Gastroesophageal sphincter (tissue), 3 donors: ENCODE measurements at regions not wholly inside any gene's neighbourhood (a gene's known extent, or its start where the extent isn't known, plus 50 kb on each side); places are given as distances from the start of the nearest gene placed in this dataset.

Experiments used
- POLR2A ChIP-seq, 2 donors: fragments of 450-650 bp; IDR thresholded peaks; one replicate each; pipeline ENCODE4 v1.6.1; 2017; ENCODE audit warnings: antibody characterized with exemption in 2 of 2, mild to moderate bottlenecking in 2 of 2, moderate library complexity in 1 of 2
- POLR2AphosphoS5 ChIP-seq: sonication (generic); formaldehyde crosslinking; IDR thresholded peaks from one replicate; pipeline ENCODE4 v1.6.1; 2017; ENCODE audit warnings: antibody characterized with exemption
- TF ChIP-seq, protein P1 (sequence below), 4 experiments: fragments of 200-600 bp in 2 of 4; fragments of 450-650 bp in 2 of 4; sonication (generic) in 1 of 4; IDR thresholded peaks; one replicate each; pipeline ENCODE4 v1.5.1; 2017 to 2019; ENCODE audit warnings: antibody characterized with exemption in 4 of 4, mild to moderate bottlenecking in 2 of 4, moderate library complexity in 2 of 4

DNA sequence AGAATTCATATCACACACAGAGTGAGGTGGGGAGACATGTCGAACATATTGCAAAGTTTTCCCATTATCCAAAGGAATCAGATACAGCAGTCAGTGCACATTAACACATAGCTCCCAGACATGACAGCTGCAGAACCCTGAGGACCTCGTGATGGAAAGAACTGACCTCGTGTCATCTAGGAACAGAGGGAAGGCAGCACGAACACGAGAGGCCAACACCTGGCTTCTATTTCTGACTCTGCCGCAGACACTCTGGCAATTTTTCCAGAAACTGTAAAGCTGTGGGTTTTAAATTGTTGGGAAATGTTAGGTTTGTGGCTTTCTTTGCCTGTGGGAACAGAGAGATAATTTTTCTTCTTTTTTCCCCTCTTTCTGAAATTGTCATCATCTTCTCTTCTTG lies 315.0 kb upstream of the PIK3R1 start:
- TF ChIP-seq POLR2AphosphoS5 (no peak), POLR2A (IDR thresholded peaks at IDR 0.05) (no peak)
- TF ChIP-seq, protein P1, sequence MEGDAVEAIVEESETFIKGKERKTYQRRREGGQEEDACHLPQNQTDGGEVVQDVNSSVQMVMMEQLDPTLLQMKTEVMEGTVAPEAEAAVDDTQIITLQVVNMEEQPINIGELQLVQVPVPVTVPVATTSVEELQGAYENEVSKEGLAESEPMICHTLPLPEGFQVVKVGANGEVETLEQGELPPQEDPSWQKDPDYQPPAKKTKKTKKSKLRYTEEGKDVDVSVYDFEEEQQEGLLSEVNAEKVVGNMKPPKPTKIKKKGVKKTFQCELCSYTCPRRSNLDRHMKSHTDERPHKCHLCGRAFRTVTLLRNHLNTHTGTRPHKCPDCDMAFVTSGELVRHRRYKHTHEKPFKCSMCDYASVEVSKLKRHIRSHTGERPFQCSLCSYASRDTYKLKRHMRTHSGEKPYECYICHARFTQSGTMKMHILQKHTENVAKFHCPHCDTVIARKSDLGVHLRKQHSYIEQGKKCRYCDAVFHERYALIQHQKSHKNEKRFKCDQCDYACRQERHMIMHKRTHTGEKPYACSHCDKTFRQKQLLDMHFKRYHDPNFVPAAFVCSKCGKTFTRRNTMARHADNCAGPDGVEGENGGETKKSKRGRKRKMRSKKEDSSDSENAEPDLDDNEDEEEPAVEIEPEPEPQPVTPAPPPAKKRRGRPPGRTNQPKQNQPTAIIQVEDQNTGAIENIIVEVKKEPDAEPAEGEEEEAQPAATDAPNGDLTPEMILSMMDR (IDR thresholded peaks at IDR 0.05), result no peak
